ENCODE measurements at regions not wholly inside any gene's neighbourhood (a gene's known extent, or its start where the extent isn't known, plus 50 kb on each side); places are given as distances from the start of the nearest gene placed in this dataset.
A peak's percentile ranks its signal among the peaks of the same experiment; 100 is the strongest.
"Not testable (repeated sequence)": the region's sequence is repeated elsewhere in the genome, so short reads cannot be mapped to it uniquely, and the experiment has no call there.

- DNase-seq (ENCODE audit: low spot score): no peak
Measured at GRCh38 chr9:78674874-78675273, 377.9 kb downstream of the PSAT1 start.

- no peak for DNase-seq (ENCODE audit: low spot score)
Measured at GRCh38 chr9:78676009-78676408, 379.1 kb downstream of the PSAT1 start.

GRCh38 chr9:78676623-78677022 is 379.7 kb downstream of the PSAT1 start:
- DNase-seq (ENCODE audit: low spot score): no peak

- no peak for DNase-seq (ENCODE audit: low spot score)
Measured at GRCh38 chr9:78677326-78677725, 380.4 kb downstream of the PSAT1 start.

- no peak for DNase-seq (ENCODE audit: low spot score)
Measured at GRCh38 chr9:78678877-78679276, 382.0 kb downstream of the PSAT1 start.

GRCh38 chr9:78680196-78680595 is 383.3 kb downstream of the PSAT1 start:
- no peak for DNase-seq (ENCODE audit: low spot score)

- DNase-seq (ENCODE audit: low spot score): no peak
Measured at GRCh38 chr9:78682216-78682615, 385.3 kb downstream of the PSAT1 start.

- peak; percentile 2 for DNase-seq (ENCODE audit: low spot score)
Measured at GRCh38 chr9:78685471-78685870, 388.5 kb downstream of the PSAT1 start.

GRCh38 chr9:78688796-78689195 is 391.9 kb downstream of the PSAT1 start:
- DNase-seq (ENCODE audit: low spot score): no peak

GRCh38 chr9:78691542-78691941 is 394.6 kb downstream of the PSAT1 start:
- no peak for DNase-seq (ENCODE audit: low spot score)

- DNase-seq (ENCODE audit: low spot score): no peak
Measured at GRCh38 chr9:78692871-78693270, 395.9 kb downstream of the PSAT1 start.

- DNase-seq (ENCODE audit: low spot score): no peak
Measured at GRCh38 chr9:78694974-78695373, 398.0 kb downstream of the PSAT1 start.

- DNase-seq (ENCODE audit: low spot score): no peak
Measured at GRCh38 chr9:78695519-78695918, 398.6 kb downstream of the PSAT1 start.

GRCh38 chr9:78697618-78698017 is 400.7 kb downstream of the PSAT1 start:
- no peak for DNase-seq (ENCODE audit: low spot score)

GRCh38 chr9:78698371-78698770 is 401.4 kb downstream of the PSAT1 start:
- no peak for DNase-seq (ENCODE audit: low spot score)

- not testable (repeated sequence) for DNase-seq (ENCODE audit: low spot score)
Measured at GRCh38 chr9:78699217-78699616, 402.3 kb downstream of the PSAT1 start.

GRCh38 chr9:78704153-78704552 is 407.2 kb downstream of the PSAT1 start:
- DNase-seq (ENCODE audit: low spot score): not testable (repeated sequence)

- no peak for DNase-seq (ENCODE audit: low spot score)
Measured at GRCh38 chr9:78707080-78707479, 410.2 kb downstream of the PSAT1 start.

GRCh38 chr9:78707481-78707991 is 410.6 kb downstream of the PSAT1 start:
- no peak for DNase-seq (ENCODE audit: low spot score)

- no peak for DNase-seq (ENCODE audit: low spot score)
Measured at GRCh38 chr9:78712903-78713613, 416.1 kb downstream of the PSAT1 start.

GRCh38 chr9:78713614-78714405 is 416.9 kb downstream of the PSAT1 start:
- no peak for DNase-seq (ENCODE audit: low spot score)

GRCh38 chr9:78714576-78714975 is 417.7 kb downstream of the PSAT1 start:
- no peak for DNase-seq (ENCODE audit: low spot score)

GRCh38 chr9:78719029-78719428 is 422.1 kb downstream of the PSAT1 start:
- DNase-seq (ENCODE audit: low spot score): not testable (repeated sequence)

Data from globus pallidus (tissue), 1 donor.